ENCODE measurements at regions not wholly inside any gene's neighbourhood (a gene's known extent, or its start where the extent isn't known, plus 50 kb on each side); places are given as distances from the start of the nearest gene placed in this dataset.

DNA sequence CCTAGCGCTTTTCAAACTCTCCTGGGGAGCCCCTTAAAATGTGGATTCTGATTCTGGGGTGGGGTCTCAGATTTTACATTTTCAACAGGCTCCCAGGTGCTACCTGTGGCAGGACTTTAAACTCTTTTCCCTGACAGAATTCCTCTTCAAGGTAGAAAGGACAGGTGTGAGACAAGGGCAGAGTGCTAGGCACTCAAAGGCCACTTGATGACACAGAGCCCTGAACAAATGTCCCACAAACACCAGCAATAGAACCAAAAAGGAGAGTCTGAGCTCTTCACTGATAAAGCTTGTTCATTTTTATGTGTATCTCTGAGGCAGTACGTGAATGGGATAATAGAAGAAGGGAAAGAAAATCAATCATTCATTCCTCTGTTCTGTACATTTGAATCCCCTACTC is 77.7 kb upstream of the PELI1 start:
- DNase-seq: no peak

DNA sequence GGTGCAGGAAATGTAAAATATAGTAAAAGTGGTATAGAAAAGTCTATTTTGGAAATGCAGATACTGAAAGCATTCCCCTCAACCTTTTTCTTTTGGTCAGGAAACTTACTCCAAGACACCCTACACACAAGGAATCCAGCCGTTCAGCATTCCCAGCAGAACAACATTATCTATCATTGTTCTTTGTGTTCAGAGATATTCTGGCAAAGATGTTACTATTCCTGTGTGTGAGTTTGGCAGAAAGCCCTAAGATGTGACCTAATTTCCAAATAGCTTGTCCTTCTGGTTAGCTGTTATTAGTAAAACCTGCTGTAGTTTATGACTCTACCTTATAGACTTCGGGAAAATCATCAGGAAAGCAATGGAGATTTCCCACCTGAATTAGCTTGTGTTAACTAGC is 78.1 kb upstream of the PELI1 start:
- DNase-seq: peak in 1 of 14 donors; percentile 92

DNA sequence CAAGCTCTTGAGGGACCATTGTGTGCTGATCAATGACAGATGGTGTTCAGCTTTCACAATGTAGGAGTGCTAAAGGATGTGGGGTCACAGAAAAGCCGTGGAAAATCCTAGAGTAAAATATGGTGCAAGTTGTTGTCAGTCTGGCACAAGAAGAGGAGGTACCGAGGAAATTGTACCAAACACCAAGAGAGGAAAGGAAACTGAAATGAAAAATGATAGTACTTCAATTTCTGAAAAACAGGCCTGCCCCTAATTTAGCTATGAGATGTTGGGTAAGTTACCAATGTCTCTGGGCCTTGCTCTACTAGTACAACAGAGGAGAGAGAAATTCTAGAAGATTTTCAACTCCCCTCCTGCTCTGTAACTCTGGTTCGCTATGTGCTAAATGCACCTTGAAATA is 78.8 kb upstream of the PELI1 start:
- peak in 1 of 14 donors; percentile 69 for DNase-seq

DNA sequence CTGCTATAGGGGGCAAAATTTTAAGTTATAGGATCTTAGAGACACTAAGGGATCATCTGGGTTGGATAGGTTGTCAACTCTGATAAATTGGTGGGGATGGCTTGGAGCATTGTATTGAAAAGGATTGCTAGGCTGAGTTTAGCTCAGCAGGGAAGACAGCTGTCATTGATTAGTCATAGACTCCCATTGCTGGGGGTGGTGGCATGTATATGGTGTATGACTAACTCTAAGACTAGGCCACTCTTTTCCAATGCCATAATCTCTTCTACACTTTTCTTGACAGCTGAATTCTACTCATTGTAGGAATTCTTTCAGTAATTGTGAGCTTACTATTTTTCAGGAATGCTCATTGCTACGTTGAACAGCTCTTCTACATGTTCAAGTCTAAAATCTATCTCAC is 81.3 kb upstream of the PELI1 start:
- no peak for DNase-seq

DNA sequence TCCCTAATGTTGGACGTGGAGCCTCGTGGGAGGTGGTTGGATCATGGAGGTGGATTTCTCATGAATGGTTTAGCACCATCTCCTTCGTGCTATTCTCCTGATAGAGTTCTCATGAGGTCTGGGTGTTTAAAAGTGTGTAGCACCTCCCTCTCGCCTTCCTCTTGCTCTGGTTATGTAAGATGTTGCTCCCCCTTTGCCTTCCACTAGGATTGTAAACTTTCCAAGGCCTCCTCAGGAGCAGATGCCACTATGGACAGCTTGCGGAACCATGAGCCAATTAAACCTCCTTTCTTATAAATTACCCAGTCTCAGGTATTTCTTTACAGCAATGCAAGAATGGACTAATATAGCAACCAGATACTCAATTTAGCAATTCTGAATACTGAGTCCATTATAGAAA is 82.4 kb upstream of the PELI1 start:
- peak in 2 of 14 donors; percentile 25 to 94 for DNase-seq

DNA sequence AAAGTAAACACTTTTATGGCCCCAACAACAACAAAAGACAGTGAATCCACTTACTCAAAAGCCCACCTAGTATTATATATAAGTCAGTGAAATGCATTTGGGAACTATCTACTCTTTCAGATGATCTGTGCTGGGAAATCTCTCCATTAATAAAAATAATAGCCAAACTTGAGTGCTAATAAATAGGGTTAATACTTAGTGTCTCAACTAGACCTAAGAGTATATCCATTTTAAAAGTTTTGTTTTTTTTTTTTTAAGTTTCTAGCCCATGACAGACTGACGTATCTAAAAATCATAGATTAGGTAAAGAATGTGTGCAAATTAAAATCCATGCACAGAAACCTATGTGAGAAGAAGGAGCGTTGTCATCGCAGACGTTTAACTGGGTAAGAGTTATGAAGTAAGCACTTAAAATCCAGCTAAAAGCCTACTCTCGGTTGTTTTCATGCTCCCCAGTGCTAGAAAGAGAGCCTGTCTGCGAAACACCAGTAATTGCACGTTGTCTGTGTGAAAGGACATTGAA is 83.4 kb upstream of the PELI1 start:
- peak in 1 of 14 donors; percentile 61 for DNase-seq

DNA sequence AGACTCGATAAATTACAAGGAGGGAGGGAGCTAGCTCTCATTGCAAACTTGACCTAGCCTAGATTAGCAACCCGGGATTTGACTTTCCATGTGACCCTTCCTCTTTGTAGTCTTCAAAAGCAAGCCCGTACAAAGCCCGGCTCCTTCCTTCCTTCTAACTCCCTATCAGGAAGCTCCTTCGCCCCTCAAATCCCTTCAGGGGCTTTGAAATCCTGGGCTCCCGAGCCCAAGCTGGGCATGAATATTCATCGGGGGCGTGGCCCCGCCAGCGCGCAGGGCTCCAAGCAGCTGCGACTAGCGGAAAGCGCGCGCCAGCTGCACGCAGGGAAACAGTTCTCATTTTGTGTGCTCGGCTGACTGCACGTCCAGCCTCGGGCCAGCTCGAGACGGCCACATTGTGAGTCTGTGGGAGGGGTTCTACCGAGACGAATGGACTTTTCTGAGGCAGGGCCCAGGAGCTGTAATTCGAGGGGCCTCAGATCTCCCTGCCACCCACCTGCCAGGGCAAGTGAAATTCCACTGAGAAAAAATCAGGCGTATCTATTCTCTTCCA is 84.0 kb upstream of the PELI1 start:
- DNase-seq: peak in 13 of 14 donors; percentile 14 to 92 (median 82)

DNA sequence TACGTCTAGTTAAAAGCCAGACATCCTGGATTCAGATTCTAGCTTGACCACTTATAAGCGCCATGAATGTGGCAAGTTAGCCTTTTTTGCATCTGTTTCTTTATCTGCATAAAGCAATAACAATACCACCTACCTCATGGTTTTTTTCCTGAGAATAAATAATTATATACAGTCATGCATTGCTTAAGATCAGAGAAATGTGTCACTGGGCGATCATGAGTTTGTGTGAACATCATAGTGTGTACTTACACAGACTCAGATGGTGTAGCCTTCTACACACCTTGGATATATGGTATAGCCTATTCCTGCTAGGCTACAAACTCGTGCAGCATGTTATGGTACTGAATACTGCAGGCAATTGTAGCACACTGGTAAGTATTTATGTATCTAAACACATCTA is 84.7 kb upstream of the PELI1 start:
- DNase-seq: no peak

DNA sequence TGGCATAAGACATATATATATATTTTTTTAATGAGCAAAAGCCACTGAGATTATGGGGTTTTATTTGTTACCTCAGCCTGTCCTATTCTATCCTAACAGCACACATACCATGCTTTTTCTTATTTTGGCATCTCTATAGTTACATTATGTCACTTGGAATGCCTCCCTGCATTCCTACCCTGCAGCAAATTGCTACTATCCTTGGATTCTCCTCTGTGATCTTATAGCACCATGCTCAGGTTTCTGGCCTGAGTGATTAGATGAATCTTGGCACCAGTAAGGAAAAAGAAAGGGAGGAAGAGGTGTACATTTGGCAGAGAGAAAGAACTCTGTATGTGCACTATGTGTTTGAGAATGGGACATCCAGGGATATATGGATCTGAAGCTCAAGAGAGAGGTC is 86.3 kb upstream of the PELI1 start:
- no peak for DNase-seq

DNA sequence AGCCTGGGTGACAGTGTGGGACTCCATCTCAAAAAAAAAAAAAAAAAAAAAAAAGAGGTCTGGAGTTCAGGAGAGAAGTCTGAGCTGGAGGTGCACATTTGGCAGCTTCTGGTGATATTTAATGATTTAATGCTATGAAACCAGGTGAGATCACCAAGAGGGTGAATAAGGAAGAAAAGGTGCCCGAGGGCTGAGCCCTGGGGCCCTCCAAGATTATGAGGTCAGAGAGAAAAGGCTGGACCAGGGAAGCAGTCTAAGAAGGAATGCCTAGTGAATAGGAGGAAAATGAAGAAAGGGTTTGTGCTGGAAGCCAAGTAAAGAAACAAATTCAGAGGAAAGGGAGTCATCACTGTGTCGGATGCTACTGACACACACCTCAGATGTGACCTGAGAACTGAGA is 88.0 kb upstream of the PELI1 start:
- DNase-seq: no peak

DNA sequence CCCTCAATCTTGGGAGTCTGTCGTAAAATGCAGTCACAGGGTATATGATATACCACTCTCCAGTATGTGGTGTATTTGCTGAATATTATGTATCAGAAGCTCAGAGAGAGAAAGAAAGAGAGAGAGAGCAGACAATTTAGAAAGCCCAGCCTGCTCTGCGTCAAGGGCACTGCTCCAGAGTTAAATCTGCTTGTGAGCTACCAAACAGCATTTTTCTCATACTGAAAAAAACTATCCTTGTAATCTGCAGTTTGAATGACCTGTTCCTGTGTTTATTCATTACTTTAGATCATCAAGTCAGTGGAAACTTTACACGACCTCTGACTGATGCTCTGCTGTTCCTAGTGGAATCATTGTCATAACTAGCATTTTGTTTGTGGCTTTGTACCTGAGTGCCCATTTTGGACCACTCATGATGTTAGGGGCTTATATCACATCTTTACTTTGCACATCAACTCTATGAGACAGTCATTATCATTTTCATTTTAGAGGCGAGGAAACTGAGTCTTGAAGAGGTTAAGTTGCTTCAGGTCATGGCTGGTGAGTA is 89.2 kb upstream of the PELI1 start:
- DNase-seq: no peak

DNA sequence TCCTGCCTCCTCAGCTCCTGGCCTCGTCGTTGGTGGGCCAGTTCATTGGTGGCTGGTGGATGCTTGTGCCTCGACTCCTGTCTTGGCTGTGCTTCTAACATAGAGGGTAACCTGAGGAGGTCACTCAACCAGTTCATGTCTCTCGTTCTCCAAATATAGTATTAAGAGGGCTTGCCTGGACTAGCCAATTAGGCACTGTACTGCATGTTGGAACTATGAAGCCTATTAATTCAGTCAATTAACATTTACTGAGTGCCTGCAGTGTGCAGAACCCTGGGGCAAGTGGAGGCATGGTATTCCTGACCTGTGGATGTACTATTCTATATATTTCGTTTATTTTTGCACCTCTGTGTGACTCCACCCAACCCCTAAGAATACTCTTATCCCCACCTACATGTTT is 89.9 kb upstream of the PELI1 start:
- DNase-seq: no peak

DNA sequence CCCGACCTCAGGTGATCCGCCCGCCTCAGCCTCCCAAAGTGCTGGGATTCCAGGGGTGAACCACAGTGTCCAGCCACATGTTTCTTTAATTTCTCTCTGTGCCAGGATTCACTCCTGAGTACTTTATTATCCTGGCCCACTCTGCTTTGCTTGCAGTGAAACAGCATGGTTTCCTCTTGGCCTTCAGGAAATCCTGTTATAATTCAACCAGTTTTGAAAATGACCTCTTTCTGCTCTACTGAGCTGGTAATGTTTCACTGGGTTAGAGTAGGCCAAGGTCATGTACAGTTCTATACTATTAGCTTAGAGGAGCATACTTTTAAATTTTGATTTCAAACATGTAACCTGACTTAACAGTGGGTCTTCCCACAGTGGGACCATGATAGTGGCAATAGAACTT is 90.6 kb upstream of the PELI1 start:
- no peak for DNase-seq

DNA sequence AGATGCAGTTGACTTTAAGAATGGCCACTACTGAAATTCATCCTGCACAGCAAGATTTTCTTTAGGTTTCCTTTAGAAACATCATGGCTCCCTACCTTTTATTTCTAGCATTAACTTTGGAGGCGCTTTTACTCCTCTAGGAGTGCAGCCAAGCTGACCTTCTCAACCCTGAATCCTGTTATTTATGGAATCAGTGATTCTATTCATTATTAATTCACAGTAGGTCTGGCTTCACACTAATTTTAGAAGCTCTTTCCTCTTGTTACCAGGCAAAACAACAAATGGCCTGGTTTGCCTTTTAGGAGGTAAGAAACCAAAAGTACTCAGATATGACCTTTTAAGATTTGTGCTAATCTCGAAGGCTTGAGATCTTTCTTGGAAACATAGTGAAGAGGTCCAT is 93.0 kb upstream of the PELI1 start:
- DNase-seq: no peak

DNA sequence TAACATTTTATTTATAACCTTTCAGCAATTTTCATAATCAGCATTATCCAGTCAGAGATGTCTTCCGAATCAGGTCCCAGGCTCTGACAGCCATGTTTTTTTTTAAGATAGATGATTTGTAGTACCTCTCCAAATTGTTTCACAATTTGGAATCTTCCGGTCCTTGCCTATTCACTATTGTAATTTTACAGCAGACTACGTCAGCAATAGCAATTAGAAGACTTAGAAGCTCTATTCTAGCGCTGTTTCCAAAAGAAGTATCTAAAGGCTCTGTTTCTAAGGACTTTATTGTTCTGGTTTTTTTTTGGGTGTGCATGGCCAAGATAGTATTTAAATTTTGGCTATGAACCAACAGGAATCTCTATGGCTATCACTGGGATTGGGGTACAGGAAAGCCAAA is 94.6 kb upstream of the PELI1 start:
- DNase-seq: no peak

DNA sequence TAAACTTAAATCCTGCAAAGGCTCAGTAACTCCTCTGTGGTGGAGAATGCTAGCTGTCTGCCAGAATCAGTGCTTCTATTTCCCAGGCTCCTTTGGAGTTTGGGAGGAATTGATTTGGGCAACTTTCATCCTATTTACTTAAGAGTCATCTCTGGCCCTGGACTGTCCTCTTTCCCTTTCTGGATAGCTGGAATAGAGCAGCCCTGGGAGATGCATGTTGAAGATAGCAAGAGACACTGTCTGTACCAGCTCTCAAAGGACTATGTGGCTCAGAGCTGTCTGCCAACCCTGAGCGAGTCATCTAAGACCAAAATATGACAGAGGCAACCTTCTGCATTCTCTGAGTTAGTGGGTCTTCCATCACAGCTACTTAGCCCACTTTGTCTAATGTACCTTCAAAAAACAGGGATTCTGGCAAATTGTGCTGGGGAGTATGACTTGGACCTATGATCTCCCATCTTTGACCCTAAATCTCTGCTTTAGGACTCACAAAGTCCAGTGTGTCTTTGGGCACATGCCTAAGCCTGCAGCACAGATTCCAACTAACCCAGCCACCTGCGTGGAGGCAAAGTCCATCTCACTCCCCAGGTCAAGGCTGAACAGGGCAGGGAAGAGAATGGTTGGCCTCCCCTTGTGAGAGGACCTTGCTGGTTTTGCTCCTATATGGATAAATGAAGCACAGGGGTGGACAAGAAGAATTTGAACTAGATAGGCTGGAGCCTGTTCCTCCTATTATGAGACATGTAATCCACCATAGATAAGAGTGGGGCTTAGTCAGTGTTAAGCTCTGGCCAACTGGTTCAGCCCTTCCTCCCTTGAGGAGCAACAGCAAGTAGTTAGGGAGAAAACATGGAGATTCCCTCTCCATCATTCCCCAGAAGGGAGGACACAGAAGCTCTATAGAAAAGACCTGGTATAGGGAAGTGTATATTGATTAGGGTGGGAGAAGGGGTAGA is 99.1 kb upstream of the PELI1 start:
- DNase-seq: no peak

DNA sequence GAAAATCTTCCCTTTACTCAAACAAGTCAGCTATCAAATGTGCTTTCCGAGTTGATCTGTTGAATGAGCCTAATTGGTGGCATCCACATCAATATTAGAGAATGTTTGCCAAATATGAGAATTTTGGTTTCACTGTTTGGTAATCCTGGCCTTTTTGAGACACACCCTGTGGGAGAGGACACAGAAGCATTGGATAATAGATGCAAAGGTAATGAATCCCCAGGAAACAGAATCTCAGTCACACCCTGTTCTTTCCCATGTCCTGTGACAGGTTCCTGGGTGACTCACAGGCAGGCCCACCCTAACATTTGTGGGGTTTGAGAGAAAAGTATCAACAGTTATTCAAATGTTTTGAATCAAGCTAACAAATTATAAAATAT is 99.8 kb upstream of the PELI1 start:
- DNase-seq: no peak

DNA sequence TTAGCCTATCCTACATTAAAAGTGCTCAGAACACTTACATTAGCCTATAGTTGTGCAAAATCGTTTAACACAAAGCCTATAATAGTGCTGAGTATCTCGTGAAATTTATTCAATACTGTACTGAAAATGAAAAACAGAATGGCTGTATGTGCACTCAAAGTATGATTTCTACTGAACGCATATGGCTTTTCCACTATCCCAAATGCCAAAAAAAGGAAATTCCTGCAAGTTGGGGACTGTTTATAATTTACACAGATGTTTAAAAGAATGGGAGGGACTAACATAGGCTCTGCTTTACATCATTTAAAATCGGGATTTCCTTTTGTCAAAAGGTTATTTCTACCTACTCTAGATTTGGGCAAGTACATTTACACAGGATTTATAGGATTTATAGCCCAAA is 101.4 kb upstream of the PELI1 start:
- no peak for DNase-seq

DNA sequence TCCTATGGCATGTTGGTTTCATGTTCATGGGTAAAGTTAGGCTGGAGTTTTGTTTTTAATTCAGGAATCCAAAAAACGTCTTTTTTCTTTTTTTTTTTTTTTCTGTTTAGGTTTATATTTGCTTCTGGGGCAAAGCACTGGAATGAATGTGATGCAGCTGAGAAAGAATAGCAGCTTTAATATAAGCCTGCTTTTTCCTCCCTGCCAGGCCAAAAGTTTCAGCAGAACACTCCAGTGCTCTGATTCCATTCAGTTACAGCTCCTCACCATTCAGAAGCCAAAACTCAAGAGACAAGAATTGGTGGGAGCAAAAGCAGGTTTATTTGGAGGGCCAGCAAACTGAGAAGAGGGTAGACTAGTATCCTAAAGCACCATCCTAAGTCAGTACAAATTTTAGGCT is 102.7 kb upstream of the PELI1 start:
- DNase-seq: no peak

DNA sequence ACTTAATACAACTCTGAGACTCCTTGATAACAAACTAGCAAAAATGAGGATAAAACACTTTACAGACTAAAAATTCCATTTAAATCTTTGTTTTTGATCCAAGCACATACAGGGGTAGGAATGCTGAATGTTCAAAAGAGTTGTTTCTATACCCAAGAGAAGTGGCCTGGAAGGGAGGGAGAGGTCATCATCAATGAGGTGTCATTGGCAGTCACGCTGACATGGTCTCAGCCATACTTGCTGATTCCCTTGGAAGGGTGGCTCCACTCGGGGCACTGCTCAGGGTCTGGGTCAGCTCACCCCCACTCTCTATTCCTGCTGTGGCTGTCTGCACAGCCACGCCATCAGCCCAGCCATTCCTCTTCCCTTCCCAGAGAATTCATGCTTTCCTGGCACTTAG is 105.2 kb upstream of the PELI1 start:
- DNase-seq: no peak

DNA sequence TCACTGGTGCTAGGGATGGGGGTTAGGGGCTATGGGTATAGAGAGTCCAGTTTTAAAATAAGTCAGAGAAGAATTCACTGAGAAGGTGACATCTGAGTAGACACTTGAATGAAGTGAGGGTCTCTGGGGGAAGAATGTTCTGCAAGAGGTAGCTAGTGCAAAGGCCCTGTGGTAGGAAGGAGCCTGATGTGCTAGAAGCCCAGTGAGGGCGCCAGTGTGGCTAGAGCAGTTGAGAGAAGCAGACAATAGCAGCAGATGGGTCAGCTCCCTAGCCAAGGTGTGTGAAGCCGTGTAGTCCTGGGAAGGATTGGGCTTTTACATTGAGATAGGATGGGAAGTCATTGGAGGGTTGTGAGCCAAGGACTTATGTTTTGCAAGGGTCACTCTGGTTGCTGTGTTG is 105.8 kb upstream of the PELI1 start:
- DNase-seq: no peak

DNA sequence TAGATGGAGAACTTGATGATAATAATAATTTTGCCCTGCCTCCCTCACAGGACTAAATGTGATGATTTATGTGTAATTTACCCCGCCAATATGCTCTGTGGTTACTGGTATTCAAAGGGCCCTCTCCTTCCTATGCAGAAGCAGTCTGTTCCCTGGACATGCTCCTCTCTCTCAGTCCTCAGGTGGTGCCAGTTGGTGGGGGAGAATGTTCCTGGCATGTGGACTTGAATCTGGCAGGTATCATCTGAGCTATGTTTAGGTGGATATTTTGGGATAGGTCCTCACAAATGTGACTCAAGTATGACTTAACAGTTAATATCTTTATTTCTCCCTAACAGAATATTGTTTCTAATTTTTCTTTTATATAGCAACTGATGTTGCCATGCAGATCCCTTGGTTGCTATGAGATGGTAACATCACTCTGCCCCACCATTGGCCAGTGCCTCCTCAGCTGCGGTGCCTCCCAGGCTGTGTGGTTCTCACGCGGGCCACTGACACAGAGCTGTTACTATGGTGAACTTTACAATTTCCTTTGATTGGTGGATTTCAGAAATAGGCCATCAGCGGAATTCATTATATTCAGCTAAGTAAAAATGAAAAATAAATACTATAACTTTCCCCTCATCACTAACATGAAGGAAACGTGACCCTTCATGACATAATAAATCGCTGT is 106.7 kb upstream of the PELI1 start:
- DNase-seq: peak in 1 of 14 donors; percentile 96
